Choroid plexus epithelial cell (primary cell): ENCODE measurements at regions not wholly inside any gene's neighbourhood (a gene's known extent, or its start where the extent isn't known, plus 50 kb on each side); places are given as distances from the start of the nearest gene placed in this dataset.
A peak's percentile ranks its signal among the peaks of the same experiment; 100 is the strongest.

ENCODE experiments used
- DNase-seq: peaks from one replicate; pipeline ENCODE4 v3.0.0-alpha.2; 2010; ENCODE audit warnings: low read depth
- H3K4me3 ChIP-seq: 2 replicates; pipeline ENCODE4 v1.5.1; 2011; ENCODE audit warnings: low read depth, mild to moderate bottlenecking, control low read depth, low read length, moderate library complexity
- TF ChIP-seq, protein P1 (sequence below): conservative IDR thresholded peaks from 2 replicates; pipeline ENCODE4 v1.5.1; 2011; ENCODE audit warnings: low read depth, mild to moderate bottlenecking, control low read depth, inconsistent platforms, low read length, moderate library complexity

DNA sequence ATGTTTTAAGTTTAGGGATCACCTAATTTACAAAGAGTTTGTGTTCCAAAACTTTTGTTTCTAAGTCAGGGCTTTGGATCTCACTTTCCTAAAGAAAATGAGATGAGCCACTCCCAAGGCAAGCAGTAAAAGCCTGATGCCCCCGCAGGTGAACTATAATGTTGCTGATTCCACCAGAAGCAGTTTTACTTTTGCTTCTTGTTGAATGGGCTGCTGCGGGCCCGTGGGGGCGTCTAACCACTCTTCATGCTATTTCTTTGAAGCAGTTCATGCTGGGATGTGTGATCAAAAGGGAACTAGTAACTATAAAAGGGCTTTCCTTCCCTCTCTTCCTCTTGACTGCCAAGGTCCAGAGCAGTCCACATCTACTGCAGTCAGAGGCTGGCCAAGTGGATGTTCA, 118.7 kb upstream of the NEBL start:
- no peak overlapping the region for H3K4me3 ChIP-seq
- no peak for DNase-seq
- TF ChIP-seq, protein P1, sequence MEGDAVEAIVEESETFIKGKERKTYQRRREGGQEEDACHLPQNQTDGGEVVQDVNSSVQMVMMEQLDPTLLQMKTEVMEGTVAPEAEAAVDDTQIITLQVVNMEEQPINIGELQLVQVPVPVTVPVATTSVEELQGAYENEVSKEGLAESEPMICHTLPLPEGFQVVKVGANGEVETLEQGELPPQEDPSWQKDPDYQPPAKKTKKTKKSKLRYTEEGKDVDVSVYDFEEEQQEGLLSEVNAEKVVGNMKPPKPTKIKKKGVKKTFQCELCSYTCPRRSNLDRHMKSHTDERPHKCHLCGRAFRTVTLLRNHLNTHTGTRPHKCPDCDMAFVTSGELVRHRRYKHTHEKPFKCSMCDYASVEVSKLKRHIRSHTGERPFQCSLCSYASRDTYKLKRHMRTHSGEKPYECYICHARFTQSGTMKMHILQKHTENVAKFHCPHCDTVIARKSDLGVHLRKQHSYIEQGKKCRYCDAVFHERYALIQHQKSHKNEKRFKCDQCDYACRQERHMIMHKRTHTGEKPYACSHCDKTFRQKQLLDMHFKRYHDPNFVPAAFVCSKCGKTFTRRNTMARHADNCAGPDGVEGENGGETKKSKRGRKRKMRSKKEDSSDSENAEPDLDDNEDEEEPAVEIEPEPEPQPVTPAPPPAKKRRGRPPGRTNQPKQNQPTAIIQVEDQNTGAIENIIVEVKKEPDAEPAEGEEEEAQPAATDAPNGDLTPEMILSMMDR, result peak; percentile 10

DNA sequence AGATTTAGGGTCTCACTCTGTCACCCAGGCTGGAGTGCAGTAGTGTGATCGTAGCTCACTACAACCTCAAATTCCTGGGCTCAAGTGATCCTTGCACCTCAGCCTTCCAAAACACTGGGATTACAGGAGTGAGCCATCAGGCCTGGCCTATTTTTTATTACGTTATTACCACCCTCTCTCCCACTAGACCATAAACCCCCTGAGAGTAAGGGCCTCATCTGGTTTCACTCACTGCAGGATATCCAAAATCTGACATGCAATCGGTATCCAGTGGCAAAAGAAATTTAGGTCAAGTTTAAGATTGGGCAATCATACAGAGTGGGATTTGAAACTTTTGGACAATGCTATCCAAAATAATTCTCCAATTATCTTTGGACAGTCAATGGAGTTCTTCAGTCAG, 117.0 kb upstream of the NEBL start:
- DNase-seq, result no peak
- TF ChIP-seq, protein P1, result no peak
- no peak overlapping the region for H3K4me3 ChIP-seq

DNA sequence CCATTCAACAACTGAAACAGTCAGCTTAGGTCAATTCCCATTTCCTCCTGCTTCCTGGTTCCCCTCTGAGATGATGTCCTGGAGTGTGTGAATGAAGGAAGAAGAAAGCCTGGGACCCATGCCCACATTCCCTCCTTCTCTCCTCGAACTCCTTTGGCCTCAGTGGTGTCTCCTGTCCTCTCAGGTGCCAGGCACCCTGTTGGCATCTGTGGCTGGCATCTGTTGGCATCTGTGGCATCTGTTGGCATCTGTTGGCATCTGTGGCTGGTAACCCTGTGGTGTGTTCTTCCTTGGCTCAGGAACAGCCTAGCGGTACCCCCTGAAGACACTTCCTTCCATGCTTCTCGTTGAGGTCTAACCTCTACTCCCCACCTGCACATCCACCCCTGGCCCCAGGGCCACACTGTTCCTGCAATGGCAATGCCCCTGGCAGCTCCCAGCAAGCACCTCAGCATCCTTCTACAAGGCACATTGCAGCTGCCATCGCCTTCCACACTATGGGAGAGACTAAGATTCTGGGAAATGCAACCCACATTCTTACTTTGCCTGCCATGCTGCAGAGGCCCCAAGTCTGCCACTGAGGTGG, 114.4 kb upstream of the NEBL start:
- TF ChIP-seq, protein P1, result no peak
- no peak for DNase-seq
- H3K4me3 ChIP-seq, result no peak overlapping the region

DNA sequence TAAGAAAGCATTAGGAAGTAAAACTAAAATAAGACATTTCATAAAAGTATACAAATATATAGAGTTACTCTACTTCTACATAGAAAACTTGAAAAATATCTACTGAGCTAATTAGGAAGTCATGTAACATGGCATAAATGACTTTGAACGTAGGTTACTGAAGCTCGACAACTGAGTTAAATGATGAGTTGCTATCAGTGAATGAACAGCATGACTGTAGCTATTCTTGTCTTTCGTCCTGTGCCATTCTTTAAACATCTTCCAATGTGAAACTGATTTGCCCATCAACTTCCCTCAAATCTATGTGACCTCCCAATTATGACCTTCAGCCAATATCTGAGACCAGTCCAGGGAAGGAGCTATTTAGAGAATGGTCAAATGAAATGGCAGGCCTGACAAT, 113.5 kb upstream of the NEBL start:
- H3K4me3 ChIP-seq, result no peak overlapping the region
- no peak for DNase-seq
- TF ChIP-seq, protein P1, result no peak

DNA sequence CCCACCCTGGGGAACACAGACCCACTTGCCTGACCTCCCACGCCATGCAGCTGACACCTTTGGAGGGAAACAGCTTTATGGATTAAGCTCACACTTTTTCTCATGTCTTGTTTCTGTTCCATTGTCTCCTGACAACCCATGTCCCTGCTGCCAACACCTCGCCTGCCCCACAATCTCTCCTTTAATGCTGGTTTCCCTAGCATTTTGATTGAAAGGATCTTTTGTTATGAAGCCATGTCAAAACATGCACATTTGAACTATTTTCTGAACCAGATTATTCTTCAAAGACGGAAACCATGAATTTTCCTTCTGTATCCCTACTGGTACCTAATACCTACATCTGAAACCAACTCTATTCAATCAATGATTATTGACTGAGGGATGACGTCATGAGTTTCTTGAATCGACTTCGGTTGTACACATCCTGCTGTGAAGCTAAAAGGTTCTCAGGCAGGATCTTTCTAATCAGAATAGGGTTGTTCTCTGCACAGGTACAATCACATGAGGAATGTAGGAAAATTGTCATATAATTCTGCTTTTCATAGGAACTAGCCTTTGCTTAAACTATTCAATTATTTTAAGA, 106.2 kb upstream of the NEBL start:
- DNase-seq, result no peak
- TF ChIP-seq, protein P1, result no peak
- no peak overlapping the region for H3K4me3 ChIP-seq

DNA sequence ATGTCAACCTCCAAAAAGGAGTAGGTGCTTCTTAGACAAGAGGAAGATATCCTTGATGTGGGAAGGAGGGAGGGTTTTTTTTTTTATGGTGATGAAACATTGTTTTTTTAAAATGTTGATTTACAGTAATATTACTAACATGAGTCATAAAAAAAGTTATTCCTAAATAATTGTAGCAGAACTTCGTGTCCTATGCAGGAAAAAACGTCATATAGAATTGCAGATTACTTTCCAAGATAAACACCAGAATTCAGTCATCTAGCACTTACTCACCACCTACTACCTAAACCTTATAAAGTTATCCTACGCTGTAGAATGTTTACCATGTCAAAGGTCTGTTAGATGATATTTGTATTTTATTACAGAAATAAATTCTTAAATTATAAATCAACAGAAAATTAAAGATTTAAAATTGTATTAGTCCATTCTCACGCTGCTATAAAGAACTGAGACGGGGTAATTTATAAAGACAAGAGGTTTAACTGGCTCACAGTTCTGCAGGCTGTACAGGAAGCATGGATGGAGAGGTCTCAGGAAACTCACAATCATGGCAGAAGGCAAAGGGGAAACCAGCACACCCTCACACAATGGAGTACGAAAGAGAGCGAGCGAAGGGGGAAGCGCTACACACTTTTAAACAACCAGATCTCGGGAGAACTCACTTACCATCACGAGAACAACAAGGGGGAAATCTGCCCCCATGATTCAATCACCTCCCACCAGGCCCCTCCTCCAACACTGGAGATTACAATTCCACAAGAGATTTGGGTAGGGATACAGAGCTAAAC, 105.2 kb upstream of the NEBL start:
- H3K4me3 ChIP-seq, result no peak overlapping the region
- DNase-seq, result peak; percentile 95
- TF ChIP-seq, protein P1, result no peak
